ENCODE measurements at regions not wholly inside any gene's neighbourhood (a gene's known extent, or its start where the extent isn't known, plus 50 kb on each side); places are given as distances from the start of the nearest gene placed in this dataset.

DNA sequence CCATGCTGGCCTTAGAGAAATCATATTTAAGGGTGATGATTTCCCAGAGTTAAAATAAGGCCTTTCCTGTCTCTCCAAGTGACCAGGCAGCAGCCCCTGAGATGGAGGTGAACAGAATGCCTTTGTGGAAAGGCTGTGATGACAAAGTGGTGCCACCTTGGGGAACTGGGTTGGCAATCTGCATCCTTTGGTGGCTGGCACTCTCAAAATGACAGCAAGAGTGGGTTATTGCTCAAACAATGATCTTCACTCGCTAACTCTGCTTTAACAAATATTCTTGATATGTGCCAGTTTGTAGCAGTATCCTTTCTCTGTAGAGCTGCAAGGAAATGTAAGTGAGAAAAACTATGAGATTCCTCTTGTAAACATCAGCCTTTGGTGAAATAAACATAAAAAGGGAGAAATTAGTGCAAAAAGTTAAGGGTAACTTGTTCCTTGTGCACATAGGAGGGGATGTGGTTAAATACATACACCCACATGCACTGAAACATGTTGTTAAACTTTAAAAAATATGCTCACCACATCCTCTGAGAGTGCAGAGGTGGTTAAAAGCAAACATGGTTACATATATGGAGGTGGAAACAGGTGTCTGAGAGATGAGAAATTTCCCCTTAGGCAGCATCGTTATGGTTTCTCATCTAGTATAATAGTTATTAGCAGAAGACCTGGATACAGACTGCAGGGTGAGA is 373.4 kb upstream of the CTNND2 start (continued):
- TF ChIP-seq, protein P1, sequence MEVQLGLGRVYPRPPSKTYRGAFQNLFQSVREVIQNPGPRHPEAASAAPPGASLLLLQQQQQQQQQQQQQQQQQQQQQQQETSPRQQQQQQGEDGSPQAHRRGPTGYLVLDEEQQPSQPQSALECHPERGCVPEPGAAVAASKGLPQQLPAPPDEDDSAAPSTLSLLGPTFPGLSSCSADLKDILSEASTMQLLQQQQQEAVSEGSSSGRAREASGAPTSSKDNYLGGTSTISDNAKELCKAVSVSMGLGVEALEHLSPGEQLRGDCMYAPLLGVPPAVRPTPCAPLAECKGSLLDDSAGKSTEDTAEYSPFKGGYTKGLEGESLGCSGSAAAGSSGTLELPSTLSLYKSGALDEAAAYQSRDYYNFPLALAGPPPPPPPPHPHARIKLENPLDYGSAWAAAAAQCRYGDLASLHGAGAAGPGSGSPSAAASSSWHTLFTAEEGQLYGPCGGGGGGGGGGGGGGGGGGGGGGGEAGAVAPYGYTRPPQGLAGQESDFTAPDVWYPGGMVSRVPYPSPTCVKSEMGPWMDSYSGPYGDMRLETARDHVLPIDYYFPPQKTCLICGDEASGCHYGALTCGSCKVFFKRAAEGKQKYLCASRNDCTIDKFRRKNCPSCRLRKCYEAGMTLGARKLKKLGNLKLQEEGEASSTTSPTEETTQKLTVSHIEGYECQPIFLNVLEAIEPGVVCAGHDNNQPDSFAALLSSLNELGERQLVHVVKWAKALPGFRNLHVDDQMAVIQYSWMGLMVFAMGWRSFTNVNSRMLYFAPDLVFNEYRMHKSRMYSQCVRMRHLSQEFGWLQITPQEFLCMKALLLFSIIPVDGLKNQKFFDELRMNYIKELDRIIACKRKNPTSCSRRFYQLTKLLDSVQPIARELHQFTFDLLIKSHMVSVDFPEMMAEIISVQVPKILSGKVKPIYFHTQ (CRISPR knock-in tag; IDR thresholded peaks at IDR 0.05) = no peak
- no peak for TF ChIP-seq TEAD4 (CRISPR knock-in tag; IDR thresholded peaks at IDR 0.05)
- TF ChIP-seq ZNF232 (CRISPR knock-in tag; IDR thresholded peaks at IDR 0.05) = no peak

- H3K4me1 Mint-ChIP-seq = peaks cover 11% of the 10 kb centered on the region
- ChIA-PET CTCF (no interaction called here), POLR2A (no interaction called here)
These were observed 370.0 kb upstream of the CTNND2 start for GRCh38 chr5:12274236-12274635.

GRCh38 chr5:12272389-12272788 is 368.1 kb upstream of the CTNND2 start:
- Mint-ChIP-seq H3K9me3 (no peaks in the 10 kb centered on the region), H3K4me1 (peaks cover 9% of the 10 kb centered on the region; the same call in 1 of the 2 replicates), H3K36me3 (no peaks in the 10 kb centered on the region), H3K27me3 (ENCODE audit: low read depth) (no peaks in the 10 kb centered on the region), H3K27ac (no peak overlapping the region), H3K4me3 (no peak overlapping the region)
- TF ChIP-seq TCF7 (CRISPR knock-in tag; IDR thresholded peaks at IDR 0.05; ENCODE audit: low read depth) = no peak
- TF ChIP-seq, protein P2, sequence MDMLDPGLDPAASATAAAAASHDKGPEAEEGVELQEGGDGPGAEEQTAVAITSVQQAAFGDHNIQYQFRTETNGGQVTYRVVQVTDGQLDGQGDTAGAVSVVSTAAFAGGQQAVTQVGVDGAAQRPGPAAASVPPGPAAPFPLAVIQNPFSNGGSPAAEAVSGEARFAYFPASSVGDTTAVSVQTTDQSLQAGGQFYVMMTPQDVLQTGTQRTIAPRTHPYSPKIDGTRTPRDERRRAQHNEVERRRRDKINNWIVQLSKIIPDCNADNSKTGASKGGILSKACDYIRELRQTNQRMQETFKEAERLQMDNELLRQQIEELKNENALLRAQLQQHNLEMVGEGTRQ (CRISPR knock-in tag; IDR thresholded peaks at IDR 0.05) = peak; percentile 72
- no peak for TF ChIP-seq CBFB (CRISPR knock-in tag; IDR thresholded peaks at IDR 0.05; ENCODE audit: low read depth)
- ATAC-seq (peak; percentile 100), DNase-seq (ENCODE audit: low spot score) (peak; percentile 53)
- ChIA-PET POLR2A (no interaction called here), CTCF (interaction anchor here (0.6 to 1.5 kb wide), 7 partner anchors 20 to 389 kb away, joined by 3 to 6 read pairs (median 3); no protein-coding TSS in a partner anchor)

More at GRCh38 chr5:12274236-12274635, 370.0 kb upstream of the CTNND2 start:
- no peak for ATAC-seq
- Mint-ChIP-seq H3K4me3 (no peak overlapping the region), H3K36me3 (no peaks in the 10 kb centered on the region), H3K27me3 (ENCODE audit: low read depth) (no peaks in the 10 kb centered on the region), H3K9me3 (no peaks in the 10 kb centered on the region), H3K27ac (no peak overlapping the region)
- no peak for DNase-seq (ENCODE audit: low spot score)
- TF ChIP-seq ZBTB43 (CRISPR knock-in tag; IDR thresholded peaks at IDR 0.05) = no peak
- TF ChIP-seq, protein P3, sequence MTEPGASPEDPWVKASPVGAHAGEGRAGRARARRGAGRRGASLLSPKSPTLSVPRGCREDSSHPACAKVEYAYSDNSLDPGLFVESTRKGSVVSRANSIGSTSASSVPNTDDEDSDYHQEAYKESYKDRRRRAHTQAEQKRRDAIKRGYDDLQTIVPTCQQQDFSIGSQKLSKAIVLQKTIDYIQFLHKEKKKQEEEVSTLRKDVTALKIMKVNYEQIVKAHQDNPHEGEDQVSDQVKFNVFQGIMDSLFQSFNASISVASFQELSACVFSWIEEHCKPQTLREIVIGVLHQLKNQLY (CRISPR knock-in tag; IDR thresholded peaks at IDR 0.05) = no peak
- no peak for TF ChIP-seq ATF1 (CRISPR knock-in tag; IDR thresholded peaks at IDR 0.05)
- TF ChIP-seq JAZF1 (CRISPR knock-in tag; IDR thresholded peaks at IDR 0.05) = no peak
- no peak for TF ChIP-seq ZMAT4 (CRISPR knock-in tag; IDR thresholded peaks at IDR 0.05)

- no peak overlapping the region for H3K4me3 Mint-ChIP-seq
- H3K36me3 Mint-ChIP-seq = no peaks in the 10 kb centered on the region
- no peaks in the 10 kb centered on the region for H3K9me3 Mint-ChIP-seq
- POLR2A ChIA-PET = no interaction called here
- no peaks in the 10 kb centered on the region for H3K27me3 Mint-ChIP-seq (ENCODE audit: low read depth)
- DNase-seq (ENCODE audit: low spot score) = no peak
- TF ChIP-seq CREM (CRISPR knock-in tag; IDR thresholded peaks at IDR 0.05) = no peak
- no peak for ATAC-seq
- peaks cover 9% of the 10 kb centered on the region; the same call in 1 of the 2 replicates for H3K4me1 Mint-ChIP-seq
- H3K27ac Mint-ChIP-seq = peak overlapping the region; percentile 38; the same call in 1 of the 2 replicates
- CTCF ChIA-PET = no interaction called here
These were observed 366.7 kb upstream of the CTNND2 start for GRCh38 chr5:12270914-12271313.

All from WTC11 (cell line).